GM12878 (cell line): ENCODE measurements at regions not wholly inside any gene's neighbourhood (a gene's known extent, or its start where the extent isn't known, plus 50 kb on each side); places are given as distances from the start of the nearest gene placed in this dataset.

Experiments used
- ATF2 ChIP-seq: IDR thresholded peaks from 2 replicates; pipeline ENCODE4 v1.6.1; 2012; ENCODE audit warnings: low read length, inconsistent platforms
- BCL3 ChIP-seq: IDR thresholded peaks from 2 replicates; pipeline ENCODE4 v1.6.1; 2011; ENCODE audit warnings: borderline replicate concordance, low read depth, mild to moderate bottlenecking, moderate library complexity, low read length; ENCODE audit not compliant: insufficient read depth, poor library complexity, severe bottlenecking
- BHLHE40 ChIP-seq, 2 experiments: fragments of 450-650 bp in 1 of 2; IDR thresholded peaks; 2 replicates each; pipeline ENCODE4 v1.6.1; 2011 to 2017; ENCODE audit warnings: low read depth in 2 of 2, borderline replicate concordance in 1 of 2, improper control_type of control experiment in 1 of 2, low read length in 1 of 2, mild to moderate bottlenecking in 1 of 2
- CTCF ChIP-seq, 3 experiments: IDR thresholded peaks in 2 of 3; conservative IDR thresholded peaks in 1 of 3; 2 replicates each; pipeline ENCODE4 v1.5.1; 2011; ENCODE audit warnings: low read depth in 3 of 3, low read length in 3 of 3, mild to moderate bottlenecking in 3 of 3, control low read depth in 2 of 3, moderate library complexity in 2 of 3, inconsistent platforms in 1 of 3, mixed read lengths in 1 of 3; ENCODE audit not compliant: control insufficient read depth in 2 of 3, insufficient read depth in 1 of 3; ENCODE audit errors: extremely low read depth in 1 of 3
- EP300 ChIP-seq, 2 experiments: fragments of 150-350 bp in 1 of 2; IDR thresholded peaks; 2 replicates each; pipeline ENCODE4 v1.6.1; 2011 to 2012; ENCODE audit warnings: low read depth in 2 of 2, low read length in 2 of 2, borderline replicate concordance in 1 of 2, improper control_type of control experiment in 1 of 2, inconsistent platforms in 1 of 2; ENCODE audit not compliant: control insufficient read depth in 1 of 2
- HDAC6 ChIP-seq: fragments of 200-600 bp; sonication (generic); IDR thresholded peaks from one replicate; pipeline ENCODE4 v1.8.0; 2017; ENCODE audit warnings: antibody characterized with exemption; ENCODE audit not compliant: unreplicated experiment
- IKZF2 ChIP-seq, 2 experiments: fragments of 450-650 bp; IDR thresholded peaks; 2 replicates each; pipeline ENCODE4 v1.6.1; 2017; ENCODE audit warnings: mild to moderate bottlenecking in 2 of 2, moderate library complexity in 2 of 2
- JUND ChIP-seq: IDR thresholded peaks from 2 replicates; pipeline ENCODE4 v1.6.1; 2012; ENCODE audit warnings: low read depth, mild to moderate bottlenecking, low read length, improper control_type of control experiment, moderate library complexity
- MAX ChIP-seq: IDR thresholded peaks from 2 replicates; pipeline ENCODE4 v1.6.1; 2012; ENCODE audit warnings: low read depth, low read length, improper control_type of control experiment
- REST ChIP-seq: IDR thresholded peaks from 2 replicates; pipeline ENCODE4 v1.6.1; 2012; ENCODE audit warnings: mild to moderate bottlenecking, low read depth, low read length
- RFX5 ChIP-seq: IDR thresholded peaks from 2 replicates; pipeline ENCODE4 v1.6.1; 2011; ENCODE audit warnings: low read depth, low read length, improper control_type of control experiment

- TF ChIP-seq JUND (no peak), HDAC6 (no peak), EP300 (IDR thresholded peaks at IDR 0.05; ENCODE audit: borderline replicate concordance in 1 of 2, control insufficient read depth in 1 of 2, low read depth in 2 of 2, low read length in 2 of 2) (no peak), BCL3 (no peak), CTCF (IDR thresholded peaks at IDR 0.05 in 2 of 3, conservative IDR thresholded peaks at IDR 0.05 in 1 of 3; ENCODE audit: control insufficient read depth in 2 of 3, extremely low read depth in 1 of 3, insufficient read depth in 1 of 3, low read depth in 3 of 3, low read length in 3 of 3) (no peak), ATF2 (no peak), REST (no peak), MAX (no peak), RFX5 (no peak), BHLHE40 (IDR thresholded peaks at IDR 0.05; ENCODE audit: borderline replicate concordance in 1 of 2, low read depth in 2 of 2, low read length in 1 of 2) (no peak), IKZF2 (IDR thresholded peaks at IDR 0.05) (no peak)
Observed at GRCh38 chr1:4404854-4405590, 249.4 kb upstream of the AJAP1 start.
